ENCODE measurements at regions not wholly inside any gene's neighbourhood (a gene's known extent, or its start where the extent isn't known, plus 50 kb on each side); places are given as distances from the start of the nearest gene placed in this dataset.

- TF ChIP-seq, protein P1, sequence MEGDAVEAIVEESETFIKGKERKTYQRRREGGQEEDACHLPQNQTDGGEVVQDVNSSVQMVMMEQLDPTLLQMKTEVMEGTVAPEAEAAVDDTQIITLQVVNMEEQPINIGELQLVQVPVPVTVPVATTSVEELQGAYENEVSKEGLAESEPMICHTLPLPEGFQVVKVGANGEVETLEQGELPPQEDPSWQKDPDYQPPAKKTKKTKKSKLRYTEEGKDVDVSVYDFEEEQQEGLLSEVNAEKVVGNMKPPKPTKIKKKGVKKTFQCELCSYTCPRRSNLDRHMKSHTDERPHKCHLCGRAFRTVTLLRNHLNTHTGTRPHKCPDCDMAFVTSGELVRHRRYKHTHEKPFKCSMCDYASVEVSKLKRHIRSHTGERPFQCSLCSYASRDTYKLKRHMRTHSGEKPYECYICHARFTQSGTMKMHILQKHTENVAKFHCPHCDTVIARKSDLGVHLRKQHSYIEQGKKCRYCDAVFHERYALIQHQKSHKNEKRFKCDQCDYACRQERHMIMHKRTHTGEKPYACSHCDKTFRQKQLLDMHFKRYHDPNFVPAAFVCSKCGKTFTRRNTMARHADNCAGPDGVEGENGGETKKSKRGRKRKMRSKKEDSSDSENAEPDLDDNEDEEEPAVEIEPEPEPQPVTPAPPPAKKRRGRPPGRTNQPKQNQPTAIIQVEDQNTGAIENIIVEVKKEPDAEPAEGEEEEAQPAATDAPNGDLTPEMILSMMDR (IDR thresholded peaks at IDR 0.05) = no peak
- no peak for TF ChIP-seq POLR2A (IDR thresholded peaks at IDR 0.05)
Measured at GRCh38 chr2:34670482-34670881, 1071.4 kb upstream of the FAM98A start.
